NCI-H345 (cell line): ENCODE measurements at regions not wholly inside any gene's neighbourhood (a gene's known extent, or its start where the extent isn't known, plus 50 kb on each side); places are given as distances from the start of the nearest gene placed in this dataset.

Experiments
- DNase-seq: peaks from one replicate; lab custom pipeline; 2025; lab: John Stamatoyannopoulos, UW

DNA sequence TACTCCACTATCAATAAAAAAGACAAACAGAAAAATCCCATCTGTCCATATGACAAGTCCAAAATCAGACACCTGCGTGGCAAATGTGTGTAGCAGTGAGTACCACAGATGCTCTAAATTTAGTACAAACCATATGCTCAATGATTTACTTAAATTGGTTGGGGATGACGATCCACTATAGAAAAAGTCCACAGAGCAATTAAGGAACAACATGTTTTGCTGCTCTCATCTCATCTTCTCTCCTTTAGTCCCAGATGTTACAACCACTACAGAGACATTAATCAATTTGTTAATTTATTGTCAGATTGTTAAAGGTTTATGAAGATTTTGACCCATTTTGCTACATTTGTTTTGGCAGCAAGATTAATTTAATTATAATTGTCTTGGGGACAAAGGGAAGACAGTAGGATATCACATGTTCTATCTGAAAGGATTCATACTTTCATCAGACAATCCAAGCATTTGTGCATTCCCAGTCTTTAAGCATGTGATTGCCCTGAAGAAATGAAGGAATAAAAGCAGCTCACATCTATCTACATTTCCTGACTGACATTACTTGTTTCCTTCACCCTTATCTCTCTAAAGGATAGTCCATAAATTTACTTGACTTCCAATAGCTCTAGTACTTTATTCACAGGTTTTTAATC lies 2268.1 kb downstream of the PCDH7 start:
- no peak for DNase-seq

DNA sequence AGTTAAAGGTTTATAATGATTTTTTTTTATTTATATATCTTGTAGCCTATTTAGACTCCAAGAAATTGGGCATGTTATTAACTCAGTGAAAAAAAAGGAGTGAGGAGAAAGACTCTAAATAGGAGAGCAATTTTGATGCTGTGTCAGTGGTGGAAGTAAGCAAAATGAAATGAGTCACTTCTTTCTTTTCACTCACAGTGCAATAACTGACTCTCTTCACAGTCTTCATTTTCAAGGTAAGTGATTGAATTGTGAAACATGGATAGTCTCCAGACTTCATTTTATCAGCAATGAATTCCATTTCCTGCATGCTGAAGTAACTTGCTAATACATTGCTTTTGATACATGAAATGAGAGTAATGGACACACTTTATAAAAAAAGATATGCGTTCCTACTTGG lies 2271.5 kb downstream of the PCDH7 start:
- DNase-seq, result no peak

DNA sequence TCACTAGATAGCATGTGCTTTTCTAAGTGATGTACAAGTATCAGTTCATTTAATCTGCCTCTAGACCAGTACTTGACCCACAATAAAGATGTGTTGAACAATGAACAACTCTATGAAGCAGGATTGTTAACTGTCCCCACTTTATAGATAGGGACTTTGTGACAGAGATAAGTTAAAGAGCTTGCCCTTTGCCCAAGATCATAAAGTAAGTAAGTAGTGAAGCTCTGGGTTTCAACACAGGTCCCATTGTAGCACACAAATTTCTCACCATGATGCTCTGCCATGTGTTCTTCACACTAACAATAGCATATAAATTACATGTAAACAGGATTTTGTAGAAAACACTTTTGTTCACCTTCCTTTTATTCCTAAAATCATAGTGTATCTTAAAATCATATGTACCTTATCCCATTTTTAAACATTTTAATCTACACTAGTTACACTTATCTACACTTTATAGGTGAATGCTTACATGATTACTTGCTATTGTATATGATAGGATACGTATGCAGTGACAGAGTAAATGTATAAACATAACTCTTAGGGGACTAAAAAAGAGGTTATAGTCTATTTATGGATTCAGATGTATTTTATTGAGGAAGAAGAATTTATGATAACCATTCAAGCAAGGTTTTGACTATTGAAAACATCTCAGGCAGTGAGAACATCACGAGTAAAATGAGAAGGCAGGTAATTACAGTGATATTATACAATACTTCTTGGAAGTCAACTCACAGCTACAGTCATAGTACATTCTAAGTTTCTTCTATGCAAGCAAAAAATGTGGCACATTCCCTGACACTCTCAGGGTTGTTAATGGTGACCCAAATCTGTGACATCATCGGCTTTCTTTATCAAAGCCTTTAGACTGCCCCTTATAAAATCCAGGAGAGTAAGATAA lies 2275.1 kb downstream of the PCDH7 start:
- DNase-seq, result no peak

DNA sequence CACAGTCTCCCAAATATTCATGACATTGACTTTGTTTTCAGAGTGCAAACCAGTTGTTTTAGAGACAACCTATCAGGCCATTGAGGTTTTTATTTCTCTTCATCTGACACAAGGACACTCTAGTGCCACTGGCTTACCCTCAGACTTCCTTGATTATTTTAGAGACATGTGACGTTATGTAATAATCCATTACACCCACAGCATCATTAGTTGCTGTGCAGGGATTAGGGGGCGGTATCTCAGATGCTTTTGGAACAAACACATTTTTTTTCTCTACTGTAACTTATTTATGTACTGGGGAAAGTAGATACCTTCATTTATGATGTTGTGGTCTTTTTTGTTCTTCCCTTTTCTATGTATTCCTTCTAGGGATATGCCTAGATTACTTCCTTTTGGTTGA lies 2293.1 kb downstream of the PCDH7 start:
- DNase-seq, result no peak

DNA sequence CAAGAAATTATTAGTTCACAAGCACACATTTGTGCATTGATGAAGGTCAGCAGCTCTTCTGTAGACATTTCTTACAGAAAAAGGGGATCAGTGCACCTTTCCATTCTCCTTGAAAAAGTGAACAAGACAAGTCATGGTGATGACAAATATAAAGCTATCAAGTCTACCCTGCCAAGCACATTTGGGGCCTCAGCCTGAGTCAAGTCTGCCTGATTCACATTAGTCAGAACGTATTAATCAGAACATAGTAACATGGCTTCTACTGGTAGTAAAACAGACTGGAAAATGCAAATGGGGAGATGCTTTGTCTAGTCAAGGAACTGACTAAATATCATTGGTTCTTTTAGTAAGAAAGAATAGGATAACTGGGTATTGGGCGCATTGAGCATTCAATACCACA lies 2305.1 kb downstream of the PCDH7 start:
- no peak for DNase-seq

DNA sequence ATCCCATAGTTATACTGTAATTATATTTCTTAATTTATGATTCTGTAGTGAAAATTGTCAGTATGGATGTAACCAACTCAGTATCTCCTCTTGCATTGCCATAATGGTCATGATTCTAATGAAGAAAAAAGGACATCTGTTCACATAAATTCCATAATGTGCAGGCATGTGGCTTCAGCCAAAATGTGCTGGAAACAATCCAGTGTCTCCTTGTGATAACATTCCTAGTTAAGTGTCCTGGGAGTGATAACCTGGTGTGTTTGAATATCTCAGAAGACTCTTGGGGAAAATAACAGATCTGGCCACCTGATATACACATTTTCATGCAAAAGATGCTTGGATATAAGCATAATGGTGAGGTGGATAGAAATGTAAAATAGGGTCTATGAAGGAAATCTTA lies 2309.8 kb downstream of the PCDH7 start:
- DNase-seq, result no peak

DNA sequence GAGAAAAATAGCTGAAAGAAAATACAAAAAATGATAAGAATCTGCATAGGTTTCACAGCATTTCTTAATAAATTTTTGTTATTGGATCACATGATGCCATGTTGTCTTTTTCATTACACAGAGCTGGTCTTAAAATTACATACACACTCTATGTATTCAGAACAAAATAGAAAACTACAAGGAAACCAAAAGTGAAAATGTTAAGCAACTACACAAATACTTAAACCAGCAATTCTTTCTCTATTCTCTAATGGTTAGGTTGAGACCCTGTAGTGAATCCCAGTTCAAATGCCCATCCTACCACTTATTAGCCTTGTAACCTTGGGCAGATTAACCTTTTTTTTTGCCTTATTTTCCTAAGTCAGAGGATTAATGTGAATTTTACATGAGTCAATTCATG lies 2311.2 kb downstream of the PCDH7 start:
- no peak for DNase-seq

DNA sequence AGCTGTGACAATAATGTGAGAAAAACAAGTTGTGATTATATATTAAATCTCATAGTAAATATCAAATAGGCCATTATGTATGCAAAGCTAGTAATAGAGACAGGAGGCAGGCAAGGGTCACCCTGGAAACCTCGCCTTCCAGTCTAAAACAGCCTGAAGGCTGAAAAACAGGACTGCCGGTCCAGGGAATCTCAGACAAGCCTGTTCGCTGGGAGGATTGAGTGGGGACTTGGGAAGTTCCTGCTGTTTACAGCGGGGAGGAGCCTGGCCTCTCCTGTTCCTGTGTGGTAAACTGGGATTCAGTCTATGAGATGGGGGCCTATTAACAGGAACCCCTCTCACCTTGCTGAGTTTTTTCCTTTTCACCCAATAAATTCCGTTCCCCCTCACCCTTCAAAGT lies 2317.3 kb downstream of the PCDH7 start:
- DNase-seq, result no peak

DNA sequence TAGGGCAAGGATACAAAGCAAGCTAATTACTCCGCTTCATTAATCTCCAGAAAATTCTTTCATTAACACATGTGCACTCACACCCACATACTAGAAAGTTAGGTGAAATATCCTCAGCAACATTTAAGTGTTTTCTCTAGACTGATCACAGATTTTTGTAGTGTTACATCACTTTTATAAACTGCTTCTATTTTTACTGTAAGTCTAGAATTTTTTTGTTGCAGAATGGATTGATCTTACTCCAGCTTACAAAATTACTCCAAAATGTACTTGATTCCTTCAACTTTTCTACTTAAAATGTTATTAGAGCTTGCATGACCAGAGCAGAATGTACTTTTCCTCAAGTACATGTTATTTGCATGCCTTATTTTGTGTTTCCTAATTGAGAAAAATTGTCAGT lies 2325.2 kb downstream of the PCDH7 start:
- no peak for DNase-seq

DNA sequence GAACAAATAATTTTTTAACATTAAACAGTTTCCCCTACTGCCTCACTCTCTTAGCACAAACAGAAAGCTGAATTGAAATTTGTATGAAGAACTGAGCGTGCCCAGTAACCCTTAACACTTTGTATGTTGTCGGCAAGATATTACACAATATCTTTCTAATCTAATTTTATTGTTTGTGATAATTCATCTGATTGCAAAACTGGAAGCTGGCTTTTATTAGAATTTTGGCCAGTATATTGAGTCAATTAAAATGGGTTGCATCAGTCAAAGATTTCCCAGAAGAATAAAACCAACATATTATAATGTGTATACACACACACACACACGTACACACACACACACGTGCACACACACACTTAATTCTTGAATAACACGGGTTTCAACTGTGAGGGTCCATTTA lies 2332.1 kb downstream of the PCDH7 start:
- DNase-seq, result no peak

DNA sequence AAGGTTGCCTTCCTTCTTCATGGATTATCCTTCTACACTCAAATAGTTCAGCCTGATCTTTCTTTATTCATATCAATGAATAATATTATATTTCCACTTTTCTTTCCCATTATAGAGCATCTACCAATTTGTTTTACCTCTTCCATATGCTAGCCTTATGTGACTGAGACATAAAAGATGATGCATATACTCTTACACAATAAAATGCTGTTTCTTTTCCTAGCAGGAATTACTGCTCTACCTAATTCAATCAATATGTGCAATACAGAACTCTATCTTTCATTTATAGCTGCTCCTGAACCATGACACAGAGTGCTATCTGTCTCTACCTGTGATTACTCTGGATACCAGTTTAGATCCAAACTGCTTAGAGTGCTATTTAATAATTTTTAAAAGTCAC lies 2334.0 kb downstream of the PCDH7 start:
- no peak for DNase-seq

DNA sequence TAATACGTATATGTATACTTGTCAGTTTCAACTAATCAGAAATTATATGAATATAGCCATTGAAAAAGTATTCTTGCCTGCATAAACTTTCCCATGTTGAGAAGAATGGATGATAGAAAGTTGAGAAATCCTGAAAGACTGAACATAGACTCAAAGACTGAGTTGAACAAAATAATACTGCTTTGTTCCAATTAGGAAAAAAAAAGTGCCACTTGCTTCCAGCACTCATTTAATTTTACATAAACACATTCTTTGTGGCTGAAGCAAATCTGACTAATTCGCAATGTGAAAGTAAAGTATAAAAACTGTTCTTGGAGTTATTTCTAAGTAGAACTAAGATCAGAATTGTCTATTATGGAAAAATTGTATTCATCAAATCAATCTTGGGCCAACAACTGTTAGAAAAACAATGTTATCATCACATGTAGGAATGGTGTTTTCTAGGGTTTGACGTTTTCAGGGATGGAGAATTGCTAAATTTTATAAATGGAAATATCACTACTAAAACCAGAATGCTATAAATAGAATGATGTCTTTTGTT lies 2334.6 kb downstream of the PCDH7 start:
- no peak for DNase-seq

DNA sequence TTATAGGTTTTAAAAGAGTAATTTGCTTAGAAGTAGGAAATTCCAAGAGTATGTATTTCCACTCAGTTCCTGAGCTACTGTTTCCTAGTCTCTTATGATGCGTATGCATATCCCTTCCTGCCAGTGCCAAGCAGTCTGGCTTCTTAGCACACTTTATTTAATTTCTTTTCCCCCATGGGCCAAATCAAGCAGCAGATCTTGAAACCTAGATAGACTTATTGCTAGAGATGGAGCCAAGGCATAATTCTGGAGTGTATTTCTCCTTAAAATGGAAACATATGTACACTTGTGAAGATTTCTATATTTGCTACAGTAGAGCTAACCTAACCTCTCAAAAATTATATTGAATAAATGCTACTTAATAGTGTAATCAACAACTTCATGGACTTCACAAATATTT lies 2337.6 kb downstream of the PCDH7 start:
- DNase-seq, result no peak

DNA sequence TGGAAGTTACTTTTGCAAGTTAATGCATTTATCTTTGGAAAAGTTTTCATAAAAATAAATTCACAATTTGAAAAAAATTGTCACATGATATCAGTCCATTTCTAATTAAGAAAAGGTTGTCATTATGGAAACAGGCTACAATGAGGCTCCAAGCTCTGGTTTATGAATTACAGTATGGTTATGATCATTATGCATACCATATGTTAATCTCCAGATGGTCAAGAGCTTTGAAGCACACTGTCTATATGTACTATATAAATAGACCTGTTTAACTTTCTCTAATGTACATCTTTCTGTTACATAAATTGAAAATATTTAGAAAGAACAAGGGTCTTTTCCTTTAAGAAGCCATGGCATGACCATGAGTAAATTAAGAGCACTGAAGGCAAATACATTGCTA lies 2338.8 kb downstream of the PCDH7 start:
- no peak for DNase-seq

DNA sequence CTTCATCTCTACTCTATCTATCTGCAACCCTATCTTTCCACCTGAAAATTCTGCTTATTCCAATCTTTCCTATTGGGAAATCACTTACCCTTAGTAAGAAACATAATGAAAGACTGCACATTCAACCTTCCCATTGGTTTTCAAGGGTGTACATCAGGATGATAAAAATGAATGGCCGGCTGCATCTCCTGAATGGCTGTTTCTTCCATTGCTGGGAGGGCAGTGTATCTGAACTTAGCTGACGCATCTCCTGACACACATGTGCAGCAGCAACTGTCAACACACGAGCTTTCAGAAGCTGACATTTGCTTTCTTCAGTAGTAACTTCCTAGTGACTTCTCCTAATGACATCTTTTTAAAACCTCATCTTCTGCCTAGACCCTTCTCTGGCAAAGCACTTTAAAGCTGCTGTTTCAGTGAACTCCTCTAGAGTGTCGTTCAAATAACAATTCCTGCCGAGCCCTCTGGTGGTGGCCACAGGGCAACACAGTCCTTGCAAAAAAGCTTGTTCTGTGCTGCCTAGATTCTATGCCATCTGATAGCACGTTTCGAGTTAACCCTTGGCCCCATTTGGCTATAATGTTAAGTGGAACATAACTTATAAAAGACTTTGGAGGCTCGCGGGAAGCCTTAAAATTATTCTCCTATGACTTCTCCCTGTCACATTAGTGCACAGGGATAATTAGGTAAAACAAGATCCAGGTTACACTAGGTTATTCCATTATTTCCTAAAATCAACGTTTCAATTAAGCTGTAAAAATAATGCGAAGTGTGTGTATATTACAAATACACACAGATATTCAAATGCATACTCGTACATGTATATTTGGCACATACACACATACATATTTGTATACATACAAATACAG lies 2340.7 kb downstream of the PCDH7 start:
- DNase-seq, result peak; percentile 41

DNA sequence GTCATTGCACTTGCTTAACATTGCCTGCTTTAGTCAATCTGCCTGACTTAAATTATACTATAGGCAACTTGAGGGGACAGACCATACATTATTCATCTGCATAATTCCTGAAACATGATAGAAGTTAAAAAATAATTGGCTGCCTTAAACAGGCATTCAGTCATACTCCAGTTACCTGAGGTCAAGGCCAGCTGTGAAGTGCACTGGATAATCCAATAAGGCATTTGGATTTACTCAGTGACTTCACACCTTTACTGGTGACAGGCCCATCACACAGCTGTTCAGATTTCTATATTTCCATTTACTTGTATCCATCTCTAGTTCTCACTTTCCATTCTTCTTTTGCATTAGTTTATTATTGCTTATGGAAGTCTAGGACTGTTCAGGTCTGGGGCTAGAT lies 2341.6 kb downstream of the PCDH7 start:
- DNase-seq, result no peak

DNA sequence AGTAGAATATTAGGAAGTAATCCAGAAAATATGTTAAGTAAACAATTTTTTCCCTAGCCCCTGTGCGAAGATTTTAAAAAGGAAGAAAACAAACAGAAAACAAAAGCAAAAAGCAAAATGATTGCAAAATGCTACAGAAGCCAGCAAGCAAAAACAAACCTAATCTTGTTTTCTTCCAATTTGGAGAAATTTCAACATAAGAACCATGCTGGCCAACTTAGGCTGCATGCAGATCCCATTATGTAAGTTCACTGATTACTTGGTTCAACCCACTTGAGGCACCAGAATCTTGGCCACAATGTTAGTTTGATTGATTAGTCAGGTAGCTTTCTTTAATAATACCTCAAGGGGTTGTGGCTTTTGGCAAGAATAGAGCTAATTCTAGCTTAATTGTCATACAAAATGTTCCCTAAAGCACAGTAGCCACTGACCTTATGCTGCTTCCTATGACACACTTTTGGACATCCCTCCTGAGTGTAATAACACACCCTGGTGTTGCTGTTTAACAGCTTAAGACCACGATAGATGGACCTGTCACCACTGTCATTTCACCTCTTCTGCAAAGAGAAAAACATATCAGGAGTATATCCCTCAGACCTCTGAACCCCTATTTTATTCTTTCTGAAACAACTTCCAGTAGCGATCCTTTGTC lies 2342.1 kb downstream of the PCDH7 start:
- DNase-seq, result no peak

DNA sequence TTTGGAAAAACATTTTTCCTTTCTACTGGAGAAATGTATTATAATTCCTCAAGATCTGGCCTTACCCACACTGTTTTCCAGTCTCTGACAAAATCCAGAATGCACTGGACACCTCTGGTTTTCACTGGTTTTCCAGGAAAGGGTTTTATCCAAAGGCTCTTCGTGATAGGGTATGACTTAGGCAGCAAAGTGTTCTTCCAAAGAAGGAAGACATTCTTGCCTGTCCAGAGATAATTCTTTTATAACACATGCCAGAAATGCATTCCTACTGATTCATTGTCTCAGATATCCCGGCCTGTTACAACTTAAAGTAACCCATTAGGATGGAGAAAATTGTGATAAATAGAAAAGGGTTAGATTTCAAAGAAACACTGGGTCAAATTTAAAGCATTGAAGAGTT lies 2343.1 kb downstream of the PCDH7 start:
- DNase-seq, result no peak

DNA sequence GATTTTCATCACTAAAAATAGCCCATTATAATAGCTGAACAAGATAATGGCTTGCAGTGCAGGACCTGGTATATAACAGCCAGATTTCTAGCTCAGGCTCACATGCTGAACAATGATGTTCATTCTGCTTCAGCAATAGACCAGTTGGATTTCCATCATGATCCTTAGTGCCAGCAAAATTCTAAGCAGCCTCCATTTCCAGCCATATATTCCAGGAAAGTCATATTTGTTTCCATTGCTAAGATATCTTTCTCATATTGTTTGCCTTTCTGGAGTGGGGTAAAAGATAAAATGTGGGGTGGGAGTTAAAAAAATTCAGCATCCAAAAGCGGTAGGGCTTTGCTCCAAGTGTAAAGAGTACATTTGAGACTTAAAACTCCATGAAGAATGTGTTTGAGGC lies 2344.1 kb downstream of the PCDH7 start:
- no peak for DNase-seq

DNA sequence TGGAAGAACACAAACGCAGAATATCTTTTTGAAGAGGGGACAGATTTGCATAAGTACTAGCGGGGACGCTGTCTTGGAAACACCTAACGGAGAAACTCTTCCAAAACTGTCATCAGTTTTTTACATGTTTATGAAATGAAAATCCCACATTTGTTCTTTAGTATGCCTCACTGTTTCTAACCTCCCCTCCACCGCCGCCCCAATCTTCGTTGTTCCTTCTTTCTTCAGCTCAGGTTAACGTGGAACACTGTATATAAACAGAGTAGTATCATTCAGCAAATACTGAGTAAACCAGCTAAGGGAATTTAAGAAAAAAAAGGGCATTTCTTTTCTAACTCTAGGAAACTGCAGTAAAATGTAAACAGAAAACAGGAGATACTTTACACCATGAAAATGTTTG lies 2345.6 kb downstream of the PCDH7 start:
- DNase-seq, result no peak

DNA sequence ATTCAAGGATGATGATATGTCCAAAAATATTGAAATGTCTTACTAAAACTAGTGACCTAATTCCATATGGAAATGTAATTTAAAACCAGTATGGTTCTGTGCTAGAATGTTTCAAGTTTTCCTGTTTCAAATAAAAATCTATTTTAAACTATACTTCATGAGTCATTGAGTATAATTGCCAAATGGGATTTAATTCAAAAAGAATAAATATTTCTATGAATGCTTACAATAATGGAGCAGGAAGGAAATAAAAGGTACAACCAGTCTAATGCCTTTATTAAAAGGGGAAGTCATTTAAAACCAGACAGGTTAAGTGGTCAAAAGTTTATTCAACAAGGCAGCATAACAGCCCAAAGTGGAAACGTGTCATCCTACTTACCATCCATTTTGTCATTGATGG lies 2347.1 kb downstream of the PCDH7 start:
- DNase-seq, result no peak

DNA sequence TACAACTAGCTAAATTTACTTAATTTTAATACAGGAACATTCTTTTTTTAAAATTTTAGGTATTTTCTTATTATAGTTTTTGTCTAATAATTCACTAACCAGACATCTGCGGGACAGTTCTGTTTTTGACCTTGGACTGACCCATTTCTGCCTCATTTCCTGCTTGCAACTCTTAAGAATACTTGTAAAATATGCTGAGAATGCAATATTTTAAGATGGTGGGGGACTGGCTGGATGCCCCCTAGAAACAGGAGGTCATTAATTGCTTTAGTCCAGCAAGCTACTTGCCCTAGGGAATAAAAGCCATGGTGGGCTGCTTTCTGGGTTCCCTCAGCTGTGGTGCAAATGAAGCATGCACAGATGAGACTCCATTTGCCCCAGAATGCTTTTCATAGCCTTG lies 2348.4 kb downstream of the PCDH7 start:
- no peak for DNase-seq
